Endothelial cell (in vitro differentiated cells): ENCODE measurements at regions not wholly inside any gene's neighbourhood (a gene's known extent, or its start where the extent isn't known, plus 50 kb on each side); places are given as distances from the start of the nearest gene placed in this dataset.

Source experiments
- DNase-seq: peaks from one replicate; pipeline ENCODE4 v3.0.0; 2021; ENCODE audit warnings: low spot score
- H3K27ac Mint-ChIP-seq: one replicate; pipeline ENCODE4 v1.8.0; 2021; ENCODE audit warnings: mixed read lengths, inconsistent platforms; ENCODE audit not compliant: unreplicated experiment
- H3K27me3 Mint-ChIP-seq: one replicate; pipeline ENCODE4 v1.8.0; 2021; ENCODE audit warnings: mild to moderate bottlenecking, moderate library complexity, mixed read lengths, inconsistent platforms; ENCODE audit not compliant: unreplicated experiment
- H3K36me3 Mint-ChIP-seq: one replicate; pipeline ENCODE4 v1.8.0; 2021; ENCODE audit warnings: mild to moderate bottlenecking, low read depth, mixed read lengths, inconsistent platforms; ENCODE audit not compliant: unreplicated experiment
- H3K4me1 Mint-ChIP-seq: one replicate; pipeline ENCODE4 v1.8.0; 2021; ENCODE audit warnings: mild to moderate bottlenecking, mixed read lengths, inconsistent platforms; ENCODE audit not compliant: unreplicated experiment
- H3K4me3 Mint-ChIP-seq: one replicate; pipeline ENCODE4 v1.8.0; 2021; ENCODE audit warnings: mild to moderate bottlenecking, mixed read lengths, inconsistent platforms; ENCODE audit not compliant: unreplicated experiment
- H3K9me3 Mint-ChIP-seq: one replicate; pipeline ENCODE4 v1.8.0; 2021; ENCODE audit warnings: mixed read lengths, inconsistent platforms; ENCODE audit not compliant: unreplicated experiment
- CTCF ChIP-seq: fragments of 200-600 bp; sonication (generic); IDR thresholded peaks from one replicate; pipeline ENCODE4 v1.5.0; 2021; ENCODE audit warnings: antibody characterized with exemption; ENCODE audit not compliant: unreplicated experiment

- no peaks in the 10 kb centered on the region for H3K9me3 Mint-ChIP-seq
- no peak overlapping the region for H3K27ac Mint-ChIP-seq
- DNase-seq = no peak
- TF ChIP-seq CTCF = no peak
- no peaks in the 10 kb centered on the region for H3K36me3 Mint-ChIP-seq
- H3K27me3 Mint-ChIP-seq = peaks cover 2% of the 10 kb centered on the region
- H3K4me1 Mint-ChIP-seq = peaks cover 3% of the 10 kb centered on the region
- H3K4me3 Mint-ChIP-seq = no peak overlapping the region
These were observed 452.3 kb downstream of the IRS2 start for GRCh38 chr13:109333893-109334651.

- no peak for DNase-seq
- H3K27ac Mint-ChIP-seq = no peak overlapping the region
- TF ChIP-seq CTCF = no peak
These were observed 453.6 kb downstream of the IRS2 start for GRCh38 chr13:109332506-109333499.

GRCh38 chr13:109331898-109332297 is 454.5 kb downstream of the IRS2 start:
- peaks cover 3% of the 10 kb centered on the region for H3K4me1 Mint-ChIP-seq
- H3K27ac Mint-ChIP-seq = no peak overlapping the region
- no peak overlapping the region for H3K4me3 Mint-ChIP-seq
- DNase-seq = no peak
- no peaks in the 10 kb centered on the region for H3K36me3 Mint-ChIP-seq
- no peak for TF ChIP-seq CTCF
- H3K9me3 Mint-ChIP-seq = no peaks in the 10 kb centered on the region
- peaks cover 2% of the 10 kb centered on the region for H3K27me3 Mint-ChIP-seq

More at GRCh38 chr13:109332506-109333499, 453.6 kb downstream of the IRS2 start:
- Mint-ChIP-seq H3K4me1 (peaks cover 3% of the 10 kb centered on the region), H3K27me3 (peaks cover 2% of the 10 kb centered on the region), H3K36me3 (no peaks in the 10 kb centered on the region), H3K4me3 (no peak overlapping the region), H3K9me3 (no peaks in the 10 kb centered on the region)

- no peaks in the 10 kb centered on the region for H3K9me3 Mint-ChIP-seq
- DNase-seq = no peak
- no peak for TF ChIP-seq CTCF
These were observed 455.4 kb downstream of the IRS2 start for GRCh38 chr13:109331011-109331433.

GRCh38 chr13:109330123-109330522 is 456.3 kb downstream of the IRS2 start:
- no peak overlapping the region for H3K27ac Mint-ChIP-seq
- peaks cover 2% of the 10 kb centered on the region for H3K27me3 Mint-ChIP-seq
- no peak for DNase-seq
- no peak for TF ChIP-seq CTCF
- H3K36me3 Mint-ChIP-seq = no peaks in the 10 kb centered on the region
- H3K9me3 Mint-ChIP-seq = no peaks in the 10 kb centered on the region
- no peak overlapping the region for H3K4me3 Mint-ChIP-seq
- peaks cover 3% of the 10 kb centered on the region for H3K4me1 Mint-ChIP-seq

More at GRCh38 chr13:109331011-109331433, 455.4 kb downstream of the IRS2 start:
- H3K27ac Mint-ChIP-seq = no peak overlapping the region
- H3K27me3 Mint-ChIP-seq = peaks cover 2% of the 10 kb centered on the region
- H3K4me1 Mint-ChIP-seq = peaks cover 3% of the 10 kb centered on the region
- H3K36me3 Mint-ChIP-seq = no peaks in the 10 kb centered on the region
- no peak overlapping the region for H3K4me3 Mint-ChIP-seq
